Middle frontal gyrus (tissue), 1 donor: ENCODE measurements at regions not wholly inside any gene's neighbourhood (a gene's known extent, or its start where the extent isn't known, plus 50 kb on each side); places are given as distances from the start of the nearest gene placed in this dataset.
A peak's percentile ranks its signal among the peaks of the same experiment; 100 is the strongest.

Experiments used
- DNase-seq: peaks from one replicate; pipeline ENCODE4 v3.0.0-alpha.2; 2015; ENCODE audit warnings: low spot score; ENCODE audit errors: extremely low spot score

DNA sequence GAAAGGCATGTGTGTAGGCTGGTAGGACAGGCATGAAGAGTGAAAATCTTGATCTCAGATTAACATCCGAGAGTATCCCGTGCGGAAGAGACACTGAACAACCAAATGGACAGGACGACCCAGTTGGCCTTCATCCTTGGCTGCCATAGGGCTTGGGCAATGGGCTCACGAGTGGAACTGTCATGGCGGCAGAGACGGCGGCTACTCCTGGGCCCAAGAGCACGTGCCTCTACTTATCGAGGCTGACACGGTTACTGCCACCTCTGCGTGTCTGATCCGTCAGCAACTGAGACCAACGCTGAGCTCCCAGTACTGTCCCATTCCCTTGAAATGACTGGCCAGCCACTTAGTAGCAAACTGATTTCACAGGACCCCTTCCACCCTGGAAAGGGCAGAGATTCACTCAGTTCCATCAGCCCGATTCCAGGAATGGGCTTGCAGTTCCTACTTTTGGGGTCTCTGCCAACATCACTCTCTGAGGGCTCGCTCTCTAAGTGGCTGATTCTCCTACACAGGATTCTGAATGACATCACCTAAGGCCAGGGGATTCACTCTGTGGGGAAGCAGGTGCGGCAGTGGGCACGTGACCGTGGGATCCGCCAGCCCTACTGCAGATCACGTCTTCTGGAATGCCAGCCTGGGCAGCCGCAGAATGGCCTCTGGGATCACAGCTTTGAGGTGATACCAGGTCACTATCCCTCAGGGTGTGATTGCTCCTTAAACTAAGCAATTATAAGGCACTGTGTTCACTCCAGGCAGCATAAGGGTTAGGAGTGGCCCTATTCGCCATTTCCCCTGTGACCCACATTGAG, 97.8 kb downstream of the RPS6KA4 start:
- DNase-seq = no peak

DNA sequence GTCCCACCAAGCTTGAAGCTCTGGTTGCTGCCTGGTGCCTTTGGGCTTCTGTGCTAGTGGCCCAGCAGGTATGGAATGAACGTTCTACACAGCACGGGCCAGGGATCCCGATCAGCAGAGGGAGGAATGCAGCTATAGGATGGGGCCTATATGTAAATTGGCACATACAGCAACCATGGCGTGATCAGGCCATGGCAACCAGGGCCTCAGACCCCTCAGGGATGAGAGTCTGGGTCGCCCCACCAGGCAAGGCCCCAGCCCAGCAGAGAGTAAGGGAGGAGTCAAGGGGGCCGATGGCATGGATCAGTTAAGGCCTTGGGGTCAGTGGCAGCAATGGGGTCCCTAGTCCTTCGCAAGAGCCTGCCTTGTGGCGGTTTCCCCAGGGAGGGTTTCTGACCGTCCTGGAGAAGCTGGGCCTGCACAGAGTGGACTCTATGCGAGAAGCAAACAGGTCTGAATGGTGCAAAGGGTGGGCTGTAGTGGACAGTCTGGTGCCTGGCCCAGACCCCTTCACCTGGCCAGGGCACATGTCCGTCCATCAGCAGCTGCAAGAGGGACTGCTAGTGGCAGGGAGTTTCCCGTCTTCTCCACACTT, 98.2 kb upstream of the SLC22A11 start:
- no peak for DNase-seq

- no peak for DNase-seq
Measured at GRCh38 chr11:64458997-64459396, 96.7 kb upstream of the SLC22A11 start.

GRCh38 chr11:64459609-64460008, 96.1 kb upstream of the SLC22A11 start:
- DNase-seq = no peak

DNA sequence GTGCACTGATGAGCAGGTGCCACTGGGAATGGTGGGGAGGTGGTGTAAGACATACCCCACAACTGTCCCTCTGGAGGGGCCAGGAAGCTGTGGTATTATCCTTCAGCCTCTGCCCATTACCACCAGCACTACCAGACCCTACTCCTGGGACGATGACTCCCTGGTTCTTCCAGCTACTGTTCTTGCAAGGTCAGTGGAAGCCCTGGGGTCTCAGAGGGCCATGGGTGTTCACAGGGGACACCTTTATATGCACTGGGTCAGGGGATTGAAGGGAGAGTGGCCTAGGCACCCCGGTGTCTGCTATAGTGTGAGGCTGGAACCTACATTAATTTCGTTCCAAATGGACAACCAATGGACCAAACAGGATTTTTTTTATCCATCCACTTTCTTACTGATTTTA, 94.7 kb upstream of the SLC22A11 start:
- no peak for DNase-seq

- DNase-seq = no peak
Measured at GRCh38 chr11:64466115-64466718, 89.5 kb upstream of the SLC22A11 start.

DNA sequence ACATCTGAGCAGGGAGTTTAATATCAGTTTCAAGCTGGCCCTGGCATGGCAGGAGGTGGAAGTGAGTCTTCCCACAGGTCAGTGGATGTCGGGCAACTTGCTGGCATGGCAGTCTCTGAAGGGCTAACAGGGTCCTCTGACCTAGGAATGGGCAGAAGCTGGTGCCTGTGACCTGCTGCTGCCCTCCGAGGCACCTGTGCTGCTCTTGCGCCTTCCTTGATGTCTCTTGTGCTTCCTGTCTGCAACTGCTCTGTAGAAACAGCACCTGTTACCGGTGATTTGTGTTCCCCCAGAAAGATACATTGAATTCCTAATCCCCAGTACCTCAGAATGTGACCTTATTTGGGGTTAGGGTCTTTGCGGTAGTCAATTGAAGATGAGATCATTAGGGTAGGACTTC, 86.5 kb upstream of the SLC22A11 start:
- DNase-seq = no peak

- no peak for DNase-seq
Measured at GRCh38 chr11:64472593-64473455, 82.9 kb upstream of the SLC22A11 start.

GRCh38 chr11:64474680-64475079, 81.1 kb upstream of the SLC22A11 start:
- DNase-seq = no peak

DNA sequence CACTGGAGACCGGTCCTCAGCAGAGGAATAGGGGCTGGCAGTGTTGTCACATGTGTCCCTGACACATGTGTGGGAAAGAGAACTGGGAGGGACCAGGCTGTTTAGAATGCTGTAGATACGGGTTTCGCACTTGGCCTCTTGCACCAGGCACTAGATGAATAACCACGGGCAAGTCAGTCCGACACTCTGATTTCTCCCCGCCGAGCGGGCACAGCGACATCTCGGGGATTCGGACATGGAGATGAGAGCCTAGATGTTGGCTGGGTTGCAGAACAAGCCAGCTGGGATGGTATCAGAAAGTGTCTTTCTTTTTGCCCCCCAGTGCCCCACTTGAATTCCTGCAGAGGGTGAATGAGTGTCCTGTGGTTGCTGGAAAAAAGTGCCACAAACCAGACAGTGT, 80.6 kb upstream of the SLC22A11 start:
- no peak for DNase-seq

DNA sequence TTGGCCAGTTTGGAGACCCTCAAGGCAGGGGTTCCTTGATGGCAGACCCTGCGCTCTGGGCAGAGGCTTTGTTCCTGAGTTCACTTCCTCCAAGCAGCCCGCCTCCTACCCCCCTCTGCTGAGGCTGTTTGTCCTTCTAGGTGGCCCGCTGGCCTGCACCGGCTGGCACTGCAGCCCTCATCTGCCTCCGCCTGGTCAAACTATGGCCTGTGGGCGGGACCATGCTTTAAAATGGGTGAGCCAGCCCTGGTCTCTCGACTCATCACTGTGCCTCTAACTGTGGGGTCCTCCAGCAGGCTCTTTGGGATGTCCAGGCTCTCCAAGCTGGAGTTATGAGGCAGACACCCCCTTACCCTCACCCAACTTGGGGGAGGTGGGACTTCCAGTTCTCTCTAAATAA, 78.9 kb upstream of the SLC22A11 start:
- no peak for DNase-seq

GRCh38 chr11:64477675-64478074, 78.1 kb upstream of the SLC22A11 start:
- DNase-seq = no peak

- peak; percentile 20 for DNase-seq
Measured at GRCh38 chr11:64482588-64482987, 73.2 kb upstream of the SLC22A11 start.

- no peak for DNase-seq
Measured at GRCh38 chr11:64484191-64485022, 71.3 kb upstream of the SLC22A11 start.

- DNase-seq = no peak
Measured at GRCh38 chr11:64485074-64485473, 70.7 kb upstream of the SLC22A11 start.

DNA sequence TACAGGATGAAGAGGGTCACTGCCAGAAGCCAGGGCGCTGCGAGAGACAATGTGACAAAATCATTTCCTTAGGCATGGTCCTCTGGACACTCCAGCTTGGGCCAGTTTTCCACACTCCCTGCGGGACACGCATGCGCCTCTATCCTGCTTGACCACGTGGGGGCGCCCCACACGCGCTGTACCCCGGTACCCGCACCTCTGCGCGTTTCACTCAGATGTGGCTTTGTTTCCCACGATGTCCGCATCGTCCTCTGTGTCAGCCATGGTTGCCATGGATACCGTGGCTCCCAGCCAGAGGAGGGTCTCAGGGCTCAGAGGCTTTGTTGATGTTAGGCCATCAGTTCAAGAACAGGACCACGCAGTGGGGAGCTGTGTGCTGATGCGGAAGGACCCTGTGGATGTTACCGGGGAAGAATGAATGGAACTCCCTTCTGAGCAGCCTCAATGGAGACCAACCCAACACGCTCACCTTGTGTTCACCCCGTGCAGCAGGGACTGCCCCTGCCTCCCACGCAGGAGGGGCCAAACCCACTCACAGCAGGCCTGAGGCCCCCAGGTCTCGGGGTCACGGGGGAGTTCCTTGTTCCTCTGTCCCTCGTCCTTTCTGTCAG, 65.8 kb upstream of the SLC22A11 start:
- peak; percentile 49 for DNase-seq

DNA sequence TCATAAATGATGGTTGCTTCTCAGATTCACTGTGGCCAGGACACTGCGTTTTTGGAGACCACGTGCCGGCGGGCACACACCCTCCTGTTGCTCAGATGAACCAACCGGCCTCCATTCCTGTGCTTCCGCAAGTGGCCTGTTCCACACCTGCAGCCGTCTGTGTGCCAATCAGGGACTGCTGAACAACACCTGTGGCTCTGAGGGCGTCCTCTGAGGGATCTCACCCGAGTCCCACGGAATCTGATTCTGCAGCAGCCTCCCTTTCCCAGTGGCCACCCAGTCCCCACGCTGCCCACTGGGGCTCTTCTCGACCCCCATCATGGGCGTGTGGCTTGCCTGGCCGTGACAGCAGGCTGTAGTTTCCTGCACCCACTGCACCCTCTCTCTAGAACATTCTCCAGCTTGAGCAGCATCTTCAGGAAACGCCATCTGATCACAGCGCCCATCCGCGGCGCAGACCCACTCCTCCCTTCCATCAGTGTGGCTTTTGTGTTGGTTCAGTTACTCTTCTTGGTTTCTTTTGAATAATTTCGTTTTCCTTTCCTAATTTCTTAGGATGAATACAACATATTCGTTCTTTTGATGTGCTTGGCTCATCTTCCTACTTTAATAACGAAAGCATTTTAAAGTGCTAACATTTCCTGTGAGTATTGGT, 65.1 kb upstream of the SLC22A11 start:
- DNase-seq = no peak

GRCh38 chr11:64492561-64492960, 63.2 kb upstream of the SLC22A11 start:
- no peak for DNase-seq

DNA sequence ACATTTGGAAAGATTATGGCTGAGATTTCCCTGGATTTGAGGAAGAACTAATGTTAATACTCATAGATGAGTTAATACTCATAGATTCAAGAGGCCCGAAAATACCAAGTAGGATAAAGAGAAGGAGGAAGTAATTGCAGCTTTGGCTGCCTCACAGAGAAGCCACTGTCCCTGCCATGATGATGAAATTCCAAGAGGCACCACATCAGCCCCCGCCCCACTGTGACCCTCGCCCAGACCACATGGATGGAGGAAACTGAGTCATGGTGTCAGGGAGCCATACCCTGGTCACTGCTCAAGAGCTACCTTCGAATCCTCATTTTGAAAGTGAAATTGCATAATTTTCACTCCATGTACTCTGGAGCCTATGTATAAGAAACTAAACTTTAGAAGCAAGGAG, 57.6 kb upstream of the SLC22A11 start:
- no peak for DNase-seq
